WTC11 (cell line): ENCODE measurements at regions not wholly inside any gene's neighbourhood (a gene's known extent, or its start where the extent isn't known, plus 50 kb on each side); places are given as distances from the start of the nearest gene placed in this dataset.

ENCODE experiments used
- ATAC-seq: fragments of 200-7000 bp; cut with Tn5 transposase; 2 replicates; pipeline ENCODE4 v1.10.0; 2021; ENCODE audit warnings: mild to moderate bottlenecking, moderate library complexity
- CTCF ChIA-PET: fragments of 300-600 bp; sonication (Branson Sonifier 250); formaldehyde crosslinking; loops from one replicate; lab custom pipeline; 2021; ENCODE audit warnings: antibody characterized with exemption; lab: Charles Lee
- POLR2A ChIA-PET: fragments of 350-600 bp; sonication (Branson Sonifier 250); formaldehyde crosslinking; loops from one replicate; lab custom pipeline; 2021; ENCODE audit warnings: antibody characterized with exemption; lab: Charles Lee
- DNase-seq: peaks from one replicate; pipeline ENCODE4 v3.0.0; 2021; ENCODE audit warnings: low spot score
- H3K27ac Mint-ChIP-seq: 2 replicates; pipeline ENCODE4 v1.8.0; 2021; ENCODE audit warnings: mixed read lengths
- H3K27me3 Mint-ChIP-seq: 2 replicates; pipeline ENCODE4 v1.8.0; 2021; ENCODE audit warnings: low read depth, mild to moderate bottlenecking, moderate library complexity, mixed read lengths
- H3K36me3 Mint-ChIP-seq: 2 replicates; pipeline ENCODE4 v1.8.0; 2021; ENCODE audit warnings: mixed read lengths
- H3K4me1 Mint-ChIP-seq: 2 replicates; pipeline ENCODE4 v1.8.0; 2022; ENCODE audit warnings: mixed read lengths
- H3K4me3 Mint-ChIP-seq: 2 replicates; pipeline ENCODE4 v1.8.0; 2021; ENCODE audit warnings: mild to moderate bottlenecking, moderate library complexity, mixed read lengths
- H3K9me3 Mint-ChIP-seq: 2 replicates; pipeline ENCODE4 v1.8.0; 2021; ENCODE audit warnings: mixed read lengths
- ATF1 ChIP-seq: sonication (generic); formaldehyde crosslinking; IDR thresholded peaks from 2 replicates; pipeline ENCODE4 v1.8.1; 2023; ENCODE audit warnings: mild to moderate bottlenecking, moderate library complexity, missing genetic modification reagents
- CBFB ChIP-seq: sonication (generic); formaldehyde crosslinking; IDR thresholded peaks from 2 replicates; pipeline ENCODE4 v1.8.1; 2022; ENCODE audit warnings: mild to moderate bottlenecking, low read depth, missing genetic modification reagents
- ETV6 ChIP-seq: sonication (generic); formaldehyde crosslinking; IDR thresholded peaks from 2 replicates; pipeline ENCODE4 v1.8.1; 2022; ENCODE audit warnings: mild to moderate bottlenecking, missing genetic modification reagents
- FOXK1 ChIP-seq: sonication (generic); formaldehyde crosslinking; IDR thresholded peaks from 2 replicates; pipeline ENCODE4 v1.8.0; 2022; ENCODE audit warnings: mild to moderate bottlenecking, moderate library complexity, missing genetic modification reagents
- GABPB1 ChIP-seq: sonication (generic); formaldehyde crosslinking; IDR thresholded peaks from 2 replicates; pipeline ENCODE4 v1.8.1; 2023; ENCODE audit warnings: mild to moderate bottlenecking, missing genetic modification reagents
- GRHL2 ChIP-seq: fragments of 250-450 bp; sonication (Bioruptor Pico); IDR thresholded peaks from 2 replicates; pipeline ENCODE4 v1.8.0; 2022; ENCODE audit warnings: mild to moderate bottlenecking, moderate library complexity; ENCODE audit not compliant: insufficient replicate concordance, severe bottlenecking
- JAZF1 ChIP-seq: fragments of 250-450 bp; sonication (Bioruptor Pico); IDR thresholded peaks from 2 replicates; pipeline ENCODE4 v1.9.0; 2021; ENCODE audit warnings: moderate library complexity, mild to moderate bottlenecking, inconsistent platforms
- JUN ChIP-seq: sonication (generic); formaldehyde crosslinking; IDR thresholded peaks from 2 replicates; pipeline ENCODE4 v1.8.0; 2023; ENCODE audit warnings: mild to moderate bottlenecking, missing genetic modification reagents
- NR2C2 ChIP-seq: sonication (generic); formaldehyde crosslinking; IDR thresholded peaks from 2 replicates; pipeline ENCODE4 v1.8.0; 2022; ENCODE audit warnings: mild to moderate bottlenecking, missing genetic modification reagents
- RELA ChIP-seq: sonication (generic); formaldehyde crosslinking; IDR thresholded peaks from 2 replicates; pipeline ENCODE4 v1.8.1; 2022; ENCODE audit warnings: missing genetic modification reagents, mild to moderate bottlenecking, borderline replicate concordance
- ZNF416 ChIP-seq: fragments of 250-450 bp; sonication (Bioruptor Pico); IDR thresholded peaks from 2 replicates; pipeline ENCODE4 v1.9.0; 2021; ENCODE audit warnings: mild to moderate bottlenecking, inconsistent platforms
- ZNF671 ChIP-seq: fragments of 250-450 bp; sonication (Bioruptor Pico); IDR thresholded peaks from 2 replicates; pipeline ENCODE4 v1.8.0; 2021; ENCODE audit warnings: mild to moderate bottlenecking
- TF ChIP-seq, protein P1 (sequence below): sonication (generic); formaldehyde crosslinking; IDR thresholded peaks from 2 replicates; pipeline ENCODE4 v1.8.1; 2023; ENCODE audit warnings: mild to moderate bottlenecking, missing genetic modification reagents, moderate library complexity
- TF ChIP-seq, protein P2 (sequence below): sonication (generic); formaldehyde crosslinking; IDR thresholded peaks from 2 replicates; pipeline ENCODE4 v1.8.1; 2023; ENCODE audit warnings: mild to moderate bottlenecking, missing genetic modification reagents
- TF ChIP-seq, protein P3 (sequence below): sonication (generic); formaldehyde crosslinking; IDR thresholded peaks from 2 replicates; pipeline ENCODE4 v1.8.1; 2023; ENCODE audit warnings: mild to moderate bottlenecking, missing genetic modification reagents
- TF ChIP-seq, protein P4 (sequence below): fragments of 250-450 bp; sonication (Bioruptor Pico); IDR thresholded peaks from 2 replicates; pipeline ENCODE4 v1.9.0; 2021; ENCODE audit warnings: mild to moderate bottlenecking
- TF ChIP-seq, protein P5 (sequence below): sonication (generic); formaldehyde crosslinking; IDR thresholded peaks from 2 replicates; pipeline ENCODE4 v1.8.0; 2022; ENCODE audit warnings: mild to moderate bottlenecking, missing genetic modification reagents
- TF ChIP-seq, protein P6 (sequence below): fragments of 250-450 bp; sonication (Bioruptor Pico); IDR thresholded peaks from 2 replicates; pipeline ENCODE4 v1.9.0; 2021; ENCODE audit warnings: moderate library complexity, mild to moderate bottlenecking, inconsistent platforms, borderline replicate concordance
- TF ChIP-seq, protein P7 (sequence below): fragments of 250-450 bp; sonication (Bioruptor Pico); conservative IDR thresholded peaks from 2 replicates; pipeline ENCODE4 v1.9.0; 2021; ENCODE audit warnings: mild to moderate bottlenecking
- TF ChIP-seq, protein P8 (sequence below): sonication (generic); formaldehyde crosslinking; IDR thresholded peaks from 2 replicates; pipeline ENCODE4 v1.8.0; 2022; ENCODE audit warnings: missing genetic modification reagents

DNA sequence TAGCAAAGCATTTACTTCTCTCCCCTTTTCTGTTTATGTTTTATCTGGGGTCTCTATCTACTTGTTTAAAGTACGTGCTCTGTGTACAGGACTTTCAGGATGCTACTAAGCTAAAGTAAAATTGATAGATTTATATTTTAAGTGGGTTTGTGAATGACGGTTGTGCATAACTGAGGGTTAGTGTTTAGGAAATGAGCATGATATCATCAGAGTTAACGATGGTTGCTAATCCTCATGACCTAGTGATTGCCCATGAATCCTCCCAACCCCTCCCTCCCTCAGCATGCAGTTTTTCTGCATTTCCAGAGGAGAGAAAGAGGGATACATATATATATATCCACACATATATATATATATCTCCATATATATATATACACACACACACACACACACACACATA lies 957.2 kb downstream of the TUSC7 start:
- ChIA-PET POLR2A (no interaction called here), CTCF (interaction anchor here (1.0 to 2.1 kb wide), 2 partner anchors 331 to 896 kb away, joined by 4 to 6 read pairs; no protein-coding TSS in a partner anchor)
- H3K36me3 Mint-ChIP-seq: no peaks in the 10 kb centered on the region
- H3K4me1 Mint-ChIP-seq: peaks cover 10% of the 10 kb centered on the region; the same call in 1 of the 2 replicates
- H3K27me3 Mint-ChIP-seq: no peaks in the 10 kb centered on the region
- no peak overlapping the region for H3K4me3 Mint-ChIP-seq
- H3K27ac Mint-ChIP-seq: no peak overlapping the region
- no peak for DNase-seq
- TF ChIP-seq ZNF416 (CRISPR knock-in tag): no peak
- no peak for TF ChIP-seq GRHL2 (CRISPR knock-in tag)
- TF ChIP-seq, protein P1, sequence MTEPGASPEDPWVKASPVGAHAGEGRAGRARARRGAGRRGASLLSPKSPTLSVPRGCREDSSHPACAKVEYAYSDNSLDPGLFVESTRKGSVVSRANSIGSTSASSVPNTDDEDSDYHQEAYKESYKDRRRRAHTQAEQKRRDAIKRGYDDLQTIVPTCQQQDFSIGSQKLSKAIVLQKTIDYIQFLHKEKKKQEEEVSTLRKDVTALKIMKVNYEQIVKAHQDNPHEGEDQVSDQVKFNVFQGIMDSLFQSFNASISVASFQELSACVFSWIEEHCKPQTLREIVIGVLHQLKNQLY (CRISPR knock-in tag): no peak
- TF ChIP-seq, protein P2, sequence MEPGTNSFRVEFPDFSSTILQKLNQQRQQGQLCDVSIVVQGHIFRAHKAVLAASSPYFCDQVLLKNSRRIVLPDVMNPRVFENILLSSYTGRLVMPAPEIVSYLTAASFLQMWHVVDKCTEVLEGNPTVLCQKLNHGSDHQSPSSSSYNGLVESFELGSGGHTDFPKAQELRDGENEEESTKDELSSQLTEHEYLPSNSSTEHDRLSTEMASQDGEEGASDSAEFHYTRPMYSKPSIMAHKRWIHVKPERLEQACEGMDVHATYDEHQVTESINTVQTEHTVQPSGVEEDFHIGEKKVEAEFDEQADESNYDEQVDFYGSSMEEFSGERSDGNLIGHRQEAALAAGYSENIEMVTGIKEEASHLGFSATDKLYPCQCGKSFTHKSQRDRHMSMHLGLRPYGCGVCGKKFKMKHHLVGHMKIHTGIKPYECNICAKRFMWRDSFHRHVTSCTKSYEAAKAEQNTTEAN (CRISPR knock-in tag): no peak
- no peak for TF ChIP-seq RELA
- TF ChIP-seq ETV6 (CRISPR knock-in tag): no peak
- TF ChIP-seq, protein P3, sequence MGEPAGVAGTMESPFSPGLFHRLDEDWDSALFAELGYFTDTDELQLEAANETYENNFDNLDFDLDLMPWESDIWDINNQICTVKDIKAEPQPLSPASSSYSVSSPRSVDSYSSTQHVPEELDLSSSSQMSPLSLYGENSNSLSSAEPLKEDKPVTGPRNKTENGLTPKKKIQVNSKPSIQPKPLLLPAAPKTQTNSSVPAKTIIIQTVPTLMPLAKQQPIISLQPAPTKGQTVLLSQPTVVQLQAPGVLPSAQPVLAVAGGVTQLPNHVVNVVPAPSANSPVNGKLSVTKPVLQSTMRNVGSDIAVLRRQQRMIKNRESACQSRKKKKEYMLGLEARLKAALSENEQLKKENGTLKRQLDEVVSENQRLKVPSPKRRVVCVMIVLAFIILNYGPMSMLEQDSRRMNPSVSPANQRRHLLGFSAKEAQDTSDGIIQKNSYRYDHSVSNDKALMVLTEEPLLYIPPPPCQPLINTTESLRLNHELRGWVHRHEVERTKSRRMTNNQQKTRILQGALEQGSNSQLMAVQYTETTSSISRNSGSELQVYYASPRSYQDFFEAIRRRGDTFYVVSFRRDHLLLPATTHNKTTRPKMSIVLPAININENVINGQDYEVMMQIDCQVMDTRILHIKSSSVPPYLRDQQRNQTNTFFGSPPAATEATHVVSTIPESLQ (CRISPR knock-in tag): no peak
- no peak for TF ChIP-seq FOXK1 (CRISPR knock-in tag)
- TF ChIP-seq NR2C2 (CRISPR knock-in tag): no peak
- TF ChIP-seq GABPB1: no peak
- no peak for TF ChIP-seq CBFB (CRISPR knock-in tag)
- TF ChIP-seq, protein P4, sequence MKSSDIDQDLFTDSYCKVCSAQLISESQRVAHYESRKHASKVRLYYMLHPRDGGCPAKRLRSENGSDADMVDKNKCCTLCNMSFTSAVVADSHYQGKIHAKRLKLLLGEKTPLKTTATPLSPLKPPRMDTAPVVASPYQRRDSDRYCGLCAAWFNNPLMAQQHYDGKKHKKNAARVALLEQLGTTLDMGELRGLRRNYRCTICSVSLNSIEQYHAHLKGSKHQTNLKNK (CRISPR knock-in tag): no peak
- TF ChIP-seq, protein P5, sequence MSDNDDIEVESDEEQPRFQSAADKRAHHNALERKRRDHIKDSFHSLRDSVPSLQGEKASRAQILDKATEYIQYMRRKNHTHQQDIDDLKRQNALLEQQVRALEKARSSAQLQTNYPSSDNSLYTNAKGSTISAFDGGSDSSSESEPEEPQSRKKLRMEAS: no peak
- no peak for TF ChIP-seq ZNF671
- TF ChIP-seq, protein P6, sequence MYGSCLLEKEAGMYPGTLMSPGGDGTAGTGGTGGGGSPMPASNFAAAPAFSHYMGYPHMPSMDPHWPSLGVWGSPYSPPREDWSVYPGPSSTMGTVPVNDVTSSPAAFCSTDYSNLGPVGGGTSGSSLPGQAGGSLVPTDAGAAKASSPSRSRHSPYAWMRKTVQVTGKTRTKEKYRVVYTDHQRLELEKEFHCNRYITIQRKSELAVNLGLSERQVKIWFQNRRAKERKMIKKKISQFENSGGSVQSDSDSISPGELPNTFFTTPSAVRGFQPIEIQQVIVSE (CRISPR knock-in tag): no peak
- no peak for TF ChIP-seq ATF1
- TF ChIP-seq, protein P7, sequence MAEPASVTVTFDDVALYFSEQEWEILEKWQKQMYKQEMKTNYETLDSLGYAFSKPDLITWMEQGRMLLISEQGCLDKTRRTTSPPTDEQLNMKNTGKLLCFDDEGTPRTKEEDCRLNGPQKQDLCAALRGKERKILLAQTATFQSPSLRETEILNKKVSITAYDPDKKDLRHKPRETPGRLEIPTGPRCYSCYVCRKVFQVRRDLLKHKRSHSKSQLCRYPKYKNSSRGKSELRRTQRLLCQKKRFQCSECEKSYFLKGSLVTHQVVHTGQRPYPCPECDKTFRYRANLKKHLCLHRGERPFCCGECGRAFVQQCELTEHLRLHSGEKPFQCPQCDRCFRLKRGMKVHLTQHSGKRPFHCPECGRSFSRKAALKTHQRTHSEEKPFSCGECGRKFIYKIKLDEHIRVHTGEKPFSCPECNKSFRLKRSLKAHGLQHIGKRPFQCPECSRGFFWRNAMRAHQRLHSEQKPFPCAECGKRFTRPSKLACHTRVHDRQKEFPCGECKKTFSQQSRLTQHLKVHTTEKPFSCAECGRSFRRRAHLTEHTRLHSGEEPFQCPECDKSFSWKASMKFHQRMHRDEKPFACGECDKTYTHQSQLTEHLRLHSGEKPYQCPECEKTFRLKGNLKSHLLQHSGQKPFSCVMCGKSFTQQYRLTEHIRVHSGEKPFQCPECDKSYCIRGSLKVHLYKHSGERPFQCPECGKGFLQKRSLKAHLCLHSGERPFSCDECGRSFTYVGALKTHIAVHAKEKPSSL (CRISPR knock-in tag): no peak
- no peak for TF ChIP-seq JAZF1 (CRISPR knock-in tag)
- TF ChIP-seq, protein P8, sequence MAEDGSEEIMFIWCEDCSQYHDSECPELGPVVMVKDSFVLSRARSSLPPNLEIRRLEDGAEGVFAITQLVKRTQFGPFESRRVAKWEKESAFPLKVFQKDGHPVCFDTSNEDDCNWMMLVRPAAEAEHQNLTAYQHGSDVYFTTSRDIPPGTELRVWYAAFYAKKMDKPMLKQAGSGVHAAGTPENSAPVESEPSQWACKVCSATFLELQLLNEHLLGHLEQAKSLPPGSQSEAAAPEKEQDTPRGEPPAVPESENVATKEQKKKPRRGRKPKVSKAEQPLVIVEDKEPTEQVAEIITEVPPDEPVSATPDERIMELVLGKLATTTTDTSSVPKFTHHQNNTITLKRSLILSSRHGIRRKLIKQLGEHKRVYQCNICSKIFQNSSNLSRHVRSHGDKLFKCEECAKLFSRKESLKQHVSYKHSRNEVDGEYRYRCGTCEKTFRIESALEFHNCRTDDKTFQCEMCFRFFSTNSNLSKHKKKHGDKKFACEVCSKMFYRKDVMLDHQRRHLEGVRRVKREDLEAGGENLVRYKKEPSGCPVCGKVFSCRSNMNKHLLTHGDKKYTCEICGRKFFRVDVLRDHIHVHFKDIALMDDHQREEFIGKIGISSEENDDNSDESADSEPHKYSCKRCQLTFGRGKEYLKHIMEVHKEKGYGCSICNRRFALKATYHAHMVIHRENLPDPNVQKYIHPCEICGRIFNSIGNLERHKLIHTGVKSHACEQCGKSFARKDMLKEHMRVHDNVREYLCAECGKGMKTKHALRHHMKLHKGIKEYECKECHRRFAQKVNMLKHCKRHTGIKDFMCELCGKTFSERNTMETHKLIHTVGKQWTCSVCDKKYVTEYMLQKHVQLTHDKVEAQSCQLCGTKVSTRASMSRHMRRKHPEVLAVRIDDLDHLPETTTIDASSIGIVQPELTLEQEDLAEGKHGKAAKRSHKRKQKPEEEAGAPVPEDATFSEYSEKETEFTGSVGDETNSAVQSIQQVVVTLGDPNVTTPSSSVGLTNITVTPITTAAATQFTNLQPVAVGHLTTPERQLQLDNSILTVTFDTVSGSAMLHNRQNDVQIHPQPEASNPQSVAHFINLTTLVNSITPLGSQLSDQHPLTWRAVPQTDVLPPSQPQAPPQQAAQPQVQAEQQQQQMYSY (CRISPR knock-in tag): no peak
- TF ChIP-seq JUN: no peak
- ATAC-seq: no peak
- H3K9me3 Mint-ChIP-seq: no peaks in the 10 kb centered on the region
